ENCODE measurements at regions not wholly inside any gene's neighbourhood (a gene's known extent, or its start where the extent isn't known, plus 50 kb on each side); places are given as distances from the start of the nearest gene placed in this dataset.

GRCh38 chr12:73413051-73413450 is 1124.6 kb upstream of the ATXN7L3B start:
- Mint-ChIP-seq H3K4me3 (no peak overlapping the region), H3K27me3 (no peaks in the 10 kb centered on the region), H3K4me1 (ENCODE audit: low read depth) (no peaks in the 10 kb centered on the region), H3K9me3 (peaks cover 10% of the 10 kb centered on the region), H3K36me3 (ENCODE audit: low read depth) (no peaks in the 10 kb centered on the region), H3K27ac (no peak overlapping the region)
- POLR2A ChIA-PET: no interaction called here
- intact Hi-C loops (cut with DNase I, micrococcal nuclease): no loop called here
- Histone ChIP-seq H3K27ac (ENCODE audit: low read depth in 1 of 2, low read length in 2 of 2) (no peak overlapping the region), H3K4me1 (ENCODE audit: insufficient read depth, low read length) (no peaks in the 10 kb centered on the region), H3K36me3 (ENCODE audit: insufficient read depth, low read length) (no peaks in the 10 kb centered on the region), H3K4me3 (ENCODE audit: low read length) (no peak overlapping the region), H3K27me3 (ENCODE audit: control insufficient read depth in 1 of 2, insufficient read depth in 2 of 2, low read length in 2 of 2) (no peaks in the 10 kb centered on the region), H3K9me3 (ENCODE audit: control insufficient read depth in 1 of 2, insufficient read depth in 1 of 2, low read length in 2 of 2) (peaks cover 0 to 4% of the 10 kb centered on the region in 2 experiments)
- ATAC-seq (ENCODE audit: poor library complexity): no peak
- CTCF ChIA-PET: no interaction called here
- TF ChIP-seq, protein P1, sequence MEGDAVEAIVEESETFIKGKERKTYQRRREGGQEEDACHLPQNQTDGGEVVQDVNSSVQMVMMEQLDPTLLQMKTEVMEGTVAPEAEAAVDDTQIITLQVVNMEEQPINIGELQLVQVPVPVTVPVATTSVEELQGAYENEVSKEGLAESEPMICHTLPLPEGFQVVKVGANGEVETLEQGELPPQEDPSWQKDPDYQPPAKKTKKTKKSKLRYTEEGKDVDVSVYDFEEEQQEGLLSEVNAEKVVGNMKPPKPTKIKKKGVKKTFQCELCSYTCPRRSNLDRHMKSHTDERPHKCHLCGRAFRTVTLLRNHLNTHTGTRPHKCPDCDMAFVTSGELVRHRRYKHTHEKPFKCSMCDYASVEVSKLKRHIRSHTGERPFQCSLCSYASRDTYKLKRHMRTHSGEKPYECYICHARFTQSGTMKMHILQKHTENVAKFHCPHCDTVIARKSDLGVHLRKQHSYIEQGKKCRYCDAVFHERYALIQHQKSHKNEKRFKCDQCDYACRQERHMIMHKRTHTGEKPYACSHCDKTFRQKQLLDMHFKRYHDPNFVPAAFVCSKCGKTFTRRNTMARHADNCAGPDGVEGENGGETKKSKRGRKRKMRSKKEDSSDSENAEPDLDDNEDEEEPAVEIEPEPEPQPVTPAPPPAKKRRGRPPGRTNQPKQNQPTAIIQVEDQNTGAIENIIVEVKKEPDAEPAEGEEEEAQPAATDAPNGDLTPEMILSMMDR (IDR thresholded peaks at IDR 0.05): no peak
- no peak for DNase-seq

- Mint-ChIP-seq H3K27ac (no peak overlapping the region), H3K27me3 (no peaks in the 10 kb centered on the region), H3K4me3 (no peak overlapping the region), H3K9me3 (peaks cover 7% of the 10 kb centered on the region), H3K4me1 (ENCODE audit: low read depth) (no peaks in the 10 kb centered on the region), H3K36me3 (ENCODE audit: low read depth) (no peaks in the 10 kb centered on the region)
- Histone ChIP-seq H3K9me3 (ENCODE audit: control insufficient read depth in 1 of 2, insufficient read depth in 1 of 2, low read length in 2 of 2) (peaks cover 0 to 4% of the 10 kb centered on the region in 2 experiments), H3K36me3 (ENCODE audit: insufficient read depth, low read length) (no peaks in the 10 kb centered on the region), H3K27me3 (ENCODE audit: control insufficient read depth in 1 of 2, insufficient read depth in 2 of 2, low read length in 2 of 2) (no peaks in the 10 kb centered on the region), H3K27ac (ENCODE audit: low read depth in 1 of 2, low read length in 2 of 2) (no peak overlapping the region), H3K4me3 (ENCODE audit: low read length) (no peak overlapping the region), H3K4me1 (ENCODE audit: insufficient read depth, low read length) (no peaks in the 10 kb centered on the region)
- no peak for ATAC-seq (ENCODE audit: poor library complexity)
- intact Hi-C loops (cut with DNase I, micrococcal nuclease): no loop called here
- TF ChIP-seq, protein P1 (IDR thresholded peaks at IDR 0.05): no peak
- POLR2A ChIA-PET: no interaction called here
- DNase-seq: no peak
- CTCF ChIA-PET: no interaction called here
These were observed 1123.7 kb upstream of the ATXN7L3B start for GRCh38 chr12:73413974-73414373.

DNA sequence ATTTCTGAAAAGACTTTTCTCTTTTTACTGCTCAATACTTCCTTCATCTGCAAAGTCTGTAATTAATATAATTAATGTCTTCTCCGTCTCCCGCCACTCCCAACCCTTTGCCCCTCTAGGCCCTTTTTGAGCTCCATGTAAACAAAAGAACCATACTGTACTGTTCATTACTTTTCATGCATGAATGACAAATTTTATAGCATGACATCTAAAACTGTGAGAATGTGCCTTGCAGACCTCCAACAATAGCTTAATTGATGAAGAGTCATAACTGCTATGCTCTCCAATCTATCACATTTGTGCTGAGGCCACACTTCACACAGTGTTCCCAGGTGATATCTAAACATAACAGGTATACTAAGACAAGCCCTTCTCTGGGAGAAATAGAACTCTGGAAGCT is 1122.7 kb upstream of the ATXN7L3B start:
- no peak for ATAC-seq (ENCODE audit: poor library complexity)
- CTCF ChIA-PET: no interaction called here

More for the DNA sequence above, 1122.7 kb upstream of the ATXN7L3B start:
- TF ChIP-seq, protein P1 (IDR thresholded peaks at IDR 0.05): no peak
- no peak for DNase-seq
- H3K36me3 Mint-ChIP-seq (ENCODE audit: low read depth): no peaks in the 10 kb centered on the region
- H3K4me3 Mint-ChIP-seq: no peak overlapping the region
- Histone ChIP-seq H3K36me3 (ENCODE audit: insufficient read depth, low read length) (no peaks in the 10 kb centered on the region), H3K4me1 (ENCODE audit: insufficient read depth, low read length) (no peaks in the 10 kb centered on the region), H3K4me3 (ENCODE audit: low read length) (no peak overlapping the region), H3K27me3 (ENCODE audit: control insufficient read depth in 1 of 2, insufficient read depth in 2 of 2, low read length in 2 of 2) (no peaks in the 10 kb centered on the region), H3K27ac (ENCODE audit: low read depth in 1 of 2, low read length in 2 of 2) (no peak overlapping the region), H3K9me3 (ENCODE audit: control insufficient read depth in 1 of 2, insufficient read depth in 1 of 2, low read length in 2 of 2) (peaks cover 0 to 4% of the 10 kb centered on the region in 2 experiments)
- H3K27me3 Mint-ChIP-seq: no peaks in the 10 kb centered on the region
- no peak overlapping the region for H3K27ac Mint-ChIP-seq
- intact Hi-C loops (cut with DNase I, micrococcal nuclease): no loop called here
- no peaks in the 10 kb centered on the region for H3K4me1 Mint-ChIP-seq (ENCODE audit: low read depth)
- POLR2A ChIA-PET: no interaction called here
- peaks cover 7% of the 10 kb centered on the region for H3K9me3 Mint-ChIP-seq
